Neural progenitor cell (in vitro differentiated cells): ENCODE measurements at regions not wholly inside any gene's neighbourhood (a gene's known extent, or its start where the extent isn't known, plus 50 kb on each side); places are given as distances from the start of the nearest gene placed in this dataset.

Experiments used
- DNase-seq: peaks from one replicate; pipeline ENCODE4 v3.0.0-alpha.2; 2016; ENCODE audit warnings: low spot score
- H2AFZ ChIP-seq: fragments of 200-600 bp; sonication (generic); replicated peaks from 2 replicates; pipeline ENCODE4 v1.6.1; 2016; ENCODE audit warnings: antibody characterized with exemption
- H3F3A ChIP-seq: fragments of 200-600 bp; sonication (generic); 2 replicates; pipeline ENCODE4 v1.6.1; 2016; ENCODE audit warnings: antibody characterized with exemption, low read depth
- H3K27ac ChIP-seq: fragments of 200-600 bp; sonication (generic); 2 replicates; pipeline ENCODE4 v1.5.1; 2016; ENCODE audit warnings: mild to moderate bottlenecking
- H3K27me3 ChIP-seq: fragments of 200-600 bp; sonication (generic); 2 replicates; pipeline ENCODE4 v1.6.1; 2016; ENCODE audit warnings: mild to moderate bottlenecking, moderate library complexity
- H3K36me3 ChIP-seq: fragments of 200-600 bp; sonication (generic); 2 replicates; pipeline ENCODE4 v1.5.1; 2016
- H3K4me1 ChIP-seq: fragments of 200-600 bp; sonication (generic); 2 replicates; pipeline ENCODE4 v1.6.1; 2016; ENCODE audit warnings: mixed run types
- H3K4me2 ChIP-seq: fragments of 200-600 bp; sonication (generic); 2 replicates; pipeline ENCODE4 v1.6.1; 2016
- H3K4me3 ChIP-seq: fragments of 200-600 bp; sonication (generic); 2 replicates; pipeline ENCODE4 v1.5.1; 2016
- H3K79me2 ChIP-seq: fragments of 200-600 bp; sonication (generic); 2 replicates; pipeline ENCODE4 v1.6.1; 2016; ENCODE audit warnings: low read depth
- H3K9ac ChIP-seq: fragments of 200-600 bp; sonication (generic); 2 replicates; pipeline ENCODE4 v1.6.1; 2016
- H3K9me3 ChIP-seq: fragments of 200-600 bp; sonication (generic); 2 replicates; pipeline ENCODE4 v1.5.1; 2016; ENCODE audit warnings: low read depth
- H4K20me1 ChIP-seq: fragments of 200-600 bp; sonication (generic); 2 replicates; pipeline ENCODE4 v1.6.1; 2016; ENCODE audit warnings: low read depth
- H3K27ac Mint-ChIP-seq: 3 replicates; pipeline ENCODE4 v1.8.0; 2021; ENCODE audit warnings: mixed read lengths
- H3K27me3 Mint-ChIP-seq: 2 replicates; pipeline ENCODE4 v1.8.0; 2022; ENCODE audit warnings: low read depth, mild to moderate bottlenecking, inconsistent platforms, moderate library complexity, mixed read lengths; ENCODE audit not compliant: insufficient read depth
- H3K36me3 Mint-ChIP-seq: 3 replicates; pipeline ENCODE4 v1.8.0; 2021; ENCODE audit warnings: mixed read lengths
- H3K4me1 Mint-ChIP-seq: 3 replicates; pipeline ENCODE4 v1.8.0; 2021; ENCODE audit warnings: mixed read lengths
- H3K4me3 Mint-ChIP-seq: 3 replicates; pipeline ENCODE4 v1.8.0; 2021; ENCODE audit warnings: mild to moderate bottlenecking, moderate library complexity, mixed read lengths
- H3K9me3 Mint-ChIP-seq: 3 replicates; pipeline ENCODE4 v1.8.0; 2020; ENCODE audit warnings: mixed read lengths
- EZH2 ChIP-seq: fragments of 200-600 bp; sonication (generic); IDR thresholded peaks from 2 replicates; pipeline ENCODE4 v1.6.1; 2017; ENCODE audit warnings: antibody characterized with exemption, mild to moderate bottlenecking, moderate library complexity
- EZH2phosphoT487 ChIP-seq: fragments of 200-600 bp; sonication (generic); IDR thresholded peaks from 2 replicates; pipeline ENCODE4 v1.6.1; 2017; ENCODE audit warnings: antibody characterized with exemption
- TF ChIP-seq, protein P1 (sequence below): fragments of 200-600 bp; sonication (generic); IDR thresholded peaks from 2 replicates; pipeline ENCODE4 v1.5.1; 2017; ENCODE audit warnings: antibody characterized with exemption, mild to moderate bottlenecking

DNA sequence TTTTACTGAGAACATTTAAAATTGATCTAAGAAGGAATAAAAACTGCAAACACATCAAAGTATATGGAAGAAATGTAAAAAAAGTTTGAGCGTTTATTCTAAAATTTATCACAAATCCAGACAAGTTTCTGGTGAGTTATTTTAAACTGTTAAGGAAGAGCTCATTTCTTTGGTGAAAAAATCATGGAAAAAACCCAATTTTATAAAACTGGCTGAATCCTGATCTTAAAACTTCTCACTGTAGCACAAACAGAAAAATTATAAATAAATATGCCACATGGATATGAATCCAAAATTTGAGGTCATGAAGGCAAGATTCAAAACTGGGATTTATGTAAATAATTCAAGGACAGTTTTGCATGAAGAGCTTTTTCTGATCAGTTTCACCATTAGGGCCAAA is 205.1 kb upstream of the RGMA start:
- H3K4me3 ChIP-seq, result no peak overlapping the region
- no peaks in the 10 kb centered on the region for H3K79me2 ChIP-seq
- no peak for DNase-seq
- H3K4me1 ChIP-seq, result peaks cover 19% of the 10 kb centered on the region
- Mint-ChIP-seq H3K4me1 (peaks cover 36% of the 10 kb centered on the region), H3K27ac (no peak overlapping the region), H3K27me3 (peaks cover 2% of the 10 kb centered on the region), H3K4me3 (no peak overlapping the region), H3K9me3 (peaks cover 3% of the 10 kb centered on the region), H3K36me3 (no peaks in the 10 kb centered on the region)
- no peaks in the 10 kb centered on the region for H4K20me1 ChIP-seq
- H2AFZ ChIP-seq, result no peak overlapping the region
- no peak overlapping the region for H3K4me2 ChIP-seq
- H3F3A ChIP-seq, result peaks cover 5% of the 10 kb centered on the region
- no peaks in the 10 kb centered on the region for H3K9me3 ChIP-seq
- H3K36me3 ChIP-seq, result no peaks in the 10 kb centered on the region
- H3K27ac ChIP-seq, result no peak overlapping the region
- no peak overlapping the region for H3K9ac ChIP-seq
- no peaks in the 10 kb centered on the region for H3K27me3 ChIP-seq
- no peak for TF ChIP-seq EZH2phosphoT487
- TF ChIP-seq, protein P1, sequence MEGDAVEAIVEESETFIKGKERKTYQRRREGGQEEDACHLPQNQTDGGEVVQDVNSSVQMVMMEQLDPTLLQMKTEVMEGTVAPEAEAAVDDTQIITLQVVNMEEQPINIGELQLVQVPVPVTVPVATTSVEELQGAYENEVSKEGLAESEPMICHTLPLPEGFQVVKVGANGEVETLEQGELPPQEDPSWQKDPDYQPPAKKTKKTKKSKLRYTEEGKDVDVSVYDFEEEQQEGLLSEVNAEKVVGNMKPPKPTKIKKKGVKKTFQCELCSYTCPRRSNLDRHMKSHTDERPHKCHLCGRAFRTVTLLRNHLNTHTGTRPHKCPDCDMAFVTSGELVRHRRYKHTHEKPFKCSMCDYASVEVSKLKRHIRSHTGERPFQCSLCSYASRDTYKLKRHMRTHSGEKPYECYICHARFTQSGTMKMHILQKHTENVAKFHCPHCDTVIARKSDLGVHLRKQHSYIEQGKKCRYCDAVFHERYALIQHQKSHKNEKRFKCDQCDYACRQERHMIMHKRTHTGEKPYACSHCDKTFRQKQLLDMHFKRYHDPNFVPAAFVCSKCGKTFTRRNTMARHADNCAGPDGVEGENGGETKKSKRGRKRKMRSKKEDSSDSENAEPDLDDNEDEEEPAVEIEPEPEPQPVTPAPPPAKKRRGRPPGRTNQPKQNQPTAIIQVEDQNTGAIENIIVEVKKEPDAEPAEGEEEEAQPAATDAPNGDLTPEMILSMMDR, result no peak

DNA sequence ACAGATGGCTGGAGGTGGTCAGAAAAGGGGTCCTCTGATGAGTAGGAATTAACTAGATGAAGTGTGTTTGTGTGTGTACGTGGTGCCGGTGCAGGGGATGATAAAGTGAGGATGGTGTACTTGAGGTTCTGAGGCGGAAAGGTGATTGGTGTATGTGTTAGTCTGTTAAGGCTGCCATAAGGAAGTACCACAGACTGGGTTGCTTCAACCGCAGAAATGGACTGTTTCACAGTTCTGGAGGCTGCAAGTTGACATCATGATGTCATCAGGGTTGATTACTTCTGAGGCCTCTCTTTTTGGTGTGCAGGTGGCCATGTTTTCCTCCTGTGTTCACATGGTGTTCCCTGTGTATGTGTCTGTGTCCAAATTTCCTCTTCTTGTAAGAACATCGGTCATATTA is 202.4 kb upstream of the RGMA start:
- Histone ChIP-seq H3F3A (peaks cover 10% of the 10 kb centered on the region), H3K4me2 (no peak overlapping the region), H3K4me1 (peaks cover 25% of the 10 kb centered on the region), H3K79me2 (no peaks in the 10 kb centered on the region), H3K27me3 (no peaks in the 10 kb centered on the region), H3K27ac (no peak overlapping the region), H3K9me3 (no peaks in the 10 kb centered on the region), H2AFZ (no peak overlapping the region), H3K4me3 (no peak overlapping the region), H4K20me1 (no peaks in the 10 kb centered on the region), H3K36me3 (no peaks in the 10 kb centered on the region), H3K9ac (no peak overlapping the region)
- no peak for TF ChIP-seq EZH2
- TF ChIP-seq, protein P1, result no peak
- no peak for TF ChIP-seq EZH2phosphoT487
- H3K4me1 Mint-ChIP-seq, result peaks cover 38% of the 10 kb centered on the region
- H3K27me3 Mint-ChIP-seq, result no peaks in the 10 kb centered on the region
- H3K9me3 Mint-ChIP-seq, result peaks cover 3% of the 10 kb centered on the region
- H3K36me3 Mint-ChIP-seq, result no peaks in the 10 kb centered on the region
- DNase-seq, result no peak
- H3K27ac Mint-ChIP-seq, result no peak overlapping the region
- no peak overlapping the region for H3K4me3 Mint-ChIP-seq

DNA sequence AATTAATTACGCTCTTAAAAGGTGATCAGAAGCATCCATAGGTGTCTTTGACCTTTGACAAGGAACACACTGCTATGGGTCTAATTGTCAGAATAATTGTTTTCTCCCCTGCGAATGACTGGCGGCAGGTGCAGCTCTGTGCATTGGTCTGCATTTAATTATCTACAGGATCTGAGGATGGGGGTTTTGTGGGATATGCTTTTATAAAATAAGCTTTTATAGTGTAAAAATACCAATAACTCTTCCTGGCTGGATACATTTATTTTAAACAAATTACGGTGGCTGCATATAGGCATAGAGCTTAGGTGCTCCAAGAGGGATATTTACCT is 201.6 kb upstream of the RGMA start:
- peaks cover 31% of the 10 kb centered on the region for H3K4me1 ChIP-seq
- H2AFZ ChIP-seq, result no peak overlapping the region
- TF ChIP-seq, protein P1, result no peak
- TF ChIP-seq EZH2 (no peak), EZH2phosphoT487 (no peak)
- no peak overlapping the region for H3K4me3 ChIP-seq
- H3K36me3 ChIP-seq, result no peaks in the 10 kb centered on the region
- peaks cover 15% of the 10 kb centered on the region for H3F3A ChIP-seq
- no peak overlapping the region for H3K27ac ChIP-seq
- no peak for DNase-seq
- Mint-ChIP-seq H3K9me3 (peaks cover 3% of the 10 kb centered on the region), H3K4me3 (no peak overlapping the region), H3K27me3 (no peaks in the 10 kb centered on the region), H3K36me3 (no peaks in the 10 kb centered on the region), H3K27ac (no peak overlapping the region), H3K4me1 (peaks cover 46% of the 10 kb centered on the region)
- H4K20me1 ChIP-seq, result no peaks in the 10 kb centered on the region
- no peak overlapping the region for H3K9ac ChIP-seq
- H3K9me3 ChIP-seq, result no peaks in the 10 kb centered on the region
- no peaks in the 10 kb centered on the region for H3K27me3 ChIP-seq
- no peaks in the 10 kb centered on the region for H3K79me2 ChIP-seq
- no peak overlapping the region for H3K4me2 ChIP-seq
